GM12872 (cell line): ENCODE measurements at regions not wholly inside any gene's neighbourhood (a gene's known extent, or its start where the extent isn't known, plus 50 kb on each side); places are given as distances from the start of the nearest gene placed in this dataset.

ENCODE experiments used
- TF ChIP-seq, protein P1 (sequence below): IDR thresholded peaks from 3 replicates; pipeline ENCODE4 v1.5.1; 2011; ENCODE audit warnings: low read depth, mild to moderate bottlenecking, low read length, moderate library complexity; ENCODE audit not compliant: insufficient read depth

DNA sequence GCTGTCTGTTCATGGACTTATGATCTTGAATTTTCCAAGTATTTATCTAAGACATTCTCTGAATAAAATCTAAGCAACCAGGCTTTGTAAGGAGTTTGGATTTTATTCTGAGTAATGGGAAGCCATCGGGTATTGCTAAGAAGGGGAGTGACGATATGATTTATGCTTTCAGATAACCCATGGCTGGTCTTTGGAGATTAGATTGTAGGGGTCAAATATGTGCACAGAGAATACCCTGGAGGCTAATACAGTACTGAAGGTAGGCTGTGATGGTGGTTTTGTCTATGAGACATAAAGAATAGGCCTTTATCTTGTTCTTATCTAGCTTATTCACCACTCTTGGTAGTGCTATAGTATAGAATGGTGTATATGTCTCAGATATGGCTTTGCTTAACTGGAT is 60.0 kb upstream of the C5orf46 start:
- TF ChIP-seq, protein P1, sequence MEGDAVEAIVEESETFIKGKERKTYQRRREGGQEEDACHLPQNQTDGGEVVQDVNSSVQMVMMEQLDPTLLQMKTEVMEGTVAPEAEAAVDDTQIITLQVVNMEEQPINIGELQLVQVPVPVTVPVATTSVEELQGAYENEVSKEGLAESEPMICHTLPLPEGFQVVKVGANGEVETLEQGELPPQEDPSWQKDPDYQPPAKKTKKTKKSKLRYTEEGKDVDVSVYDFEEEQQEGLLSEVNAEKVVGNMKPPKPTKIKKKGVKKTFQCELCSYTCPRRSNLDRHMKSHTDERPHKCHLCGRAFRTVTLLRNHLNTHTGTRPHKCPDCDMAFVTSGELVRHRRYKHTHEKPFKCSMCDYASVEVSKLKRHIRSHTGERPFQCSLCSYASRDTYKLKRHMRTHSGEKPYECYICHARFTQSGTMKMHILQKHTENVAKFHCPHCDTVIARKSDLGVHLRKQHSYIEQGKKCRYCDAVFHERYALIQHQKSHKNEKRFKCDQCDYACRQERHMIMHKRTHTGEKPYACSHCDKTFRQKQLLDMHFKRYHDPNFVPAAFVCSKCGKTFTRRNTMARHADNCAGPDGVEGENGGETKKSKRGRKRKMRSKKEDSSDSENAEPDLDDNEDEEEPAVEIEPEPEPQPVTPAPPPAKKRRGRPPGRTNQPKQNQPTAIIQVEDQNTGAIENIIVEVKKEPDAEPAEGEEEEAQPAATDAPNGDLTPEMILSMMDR, result no peak

DNA sequence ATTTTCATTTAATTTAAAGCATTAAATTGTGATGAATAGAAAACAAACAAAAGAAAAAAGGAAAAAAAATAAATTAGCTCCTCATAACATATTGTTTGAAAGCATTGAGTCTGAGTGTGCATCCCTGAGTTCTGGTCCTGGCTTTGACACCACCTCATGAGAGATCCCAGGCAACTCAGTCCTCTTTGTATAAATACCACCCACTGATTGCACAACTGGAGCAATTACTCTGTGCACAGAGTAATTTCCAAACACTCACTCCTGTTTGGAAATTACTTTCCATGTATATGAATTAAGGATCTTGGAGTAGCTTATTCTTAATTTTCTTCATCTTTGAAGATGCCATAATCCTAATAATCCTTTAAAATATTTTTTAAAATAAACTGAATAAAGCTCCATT is 59.4 kb upstream of the C5orf46 start:
- TF ChIP-seq, protein P1, result no peak

DNA sequence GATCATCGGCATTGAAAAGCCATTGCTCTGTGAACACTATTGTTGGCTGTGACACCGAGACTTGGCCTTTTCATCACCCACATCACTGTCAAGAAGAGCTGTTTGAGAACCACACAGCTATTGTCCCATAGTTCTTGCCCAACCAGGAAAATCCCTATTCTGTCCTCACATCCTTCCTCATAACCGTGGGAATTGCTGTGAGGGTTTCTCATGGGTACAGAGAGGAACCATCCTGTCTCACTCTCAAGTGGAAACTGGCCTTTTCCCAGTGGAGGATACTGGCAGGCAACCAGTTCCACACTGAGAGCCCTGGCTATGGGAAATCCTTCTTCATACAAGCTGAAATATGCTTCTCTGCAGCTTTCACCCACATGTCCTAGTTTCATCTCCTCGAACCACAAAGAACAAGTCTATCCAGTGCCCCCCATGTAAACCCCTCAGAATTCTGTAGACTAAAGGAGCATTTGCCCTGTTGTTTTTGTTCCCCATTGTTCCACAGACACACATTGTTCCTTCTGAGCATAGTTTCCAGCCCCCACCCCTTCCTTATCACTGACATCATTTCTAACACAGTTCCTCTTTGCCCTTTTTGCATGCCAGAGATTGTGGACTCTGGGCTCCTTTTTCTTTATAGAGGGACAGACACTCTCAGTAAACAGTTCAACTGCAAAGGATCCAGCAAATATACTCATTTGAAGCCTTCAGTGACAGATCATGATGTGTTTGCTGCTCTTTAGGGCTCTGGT is 57.8 kb upstream of the C5orf46 start:
- TF ChIP-seq, protein P1, result no peak

DNA sequence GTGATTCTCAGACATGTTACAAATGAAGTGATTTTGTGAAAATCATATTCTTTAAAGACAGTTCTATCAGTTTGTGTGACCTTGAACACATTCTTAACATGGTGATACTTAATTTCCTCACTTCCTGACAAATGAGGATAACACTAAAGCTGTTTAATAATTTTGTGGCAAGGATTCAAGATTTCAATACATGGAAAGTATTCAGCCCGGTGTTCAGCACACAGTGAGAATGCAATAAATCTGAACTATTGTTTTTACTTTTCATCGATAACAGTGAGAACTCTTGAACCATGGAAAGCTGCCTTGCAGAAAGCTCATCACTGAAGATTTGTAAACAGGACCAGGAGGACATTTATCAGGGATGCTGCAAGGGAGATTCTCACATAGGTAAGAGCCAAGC is 57.1 kb upstream of the C5orf46 start:
- TF ChIP-seq, protein P1, result no peak

DNA sequence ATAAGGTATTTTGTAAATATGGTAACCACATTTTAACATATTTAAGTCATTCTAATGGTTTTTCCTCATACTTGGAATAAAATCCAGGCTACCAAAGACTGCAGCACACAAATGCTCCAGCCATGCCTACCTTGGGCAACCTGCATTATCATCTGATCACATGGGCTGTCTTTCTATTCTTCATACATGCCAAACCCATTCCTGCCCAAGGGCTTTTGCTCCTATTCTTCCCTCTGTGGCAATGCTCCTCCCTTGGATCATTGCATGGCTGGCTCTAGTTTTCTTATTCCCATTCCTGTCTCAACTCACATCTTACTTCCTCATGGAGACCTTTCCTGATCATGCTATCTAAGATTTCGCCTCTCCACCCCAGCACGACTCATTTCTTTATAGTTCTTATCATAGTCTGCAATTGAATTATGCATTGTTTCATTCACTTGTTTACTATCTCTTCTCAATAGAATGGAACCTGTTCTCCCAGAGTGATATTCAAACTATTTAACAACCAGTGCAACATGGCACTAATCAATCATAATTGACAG is 54.9 kb upstream of the C5orf46 start:
- TF ChIP-seq, protein P1, result no peak

DNA sequence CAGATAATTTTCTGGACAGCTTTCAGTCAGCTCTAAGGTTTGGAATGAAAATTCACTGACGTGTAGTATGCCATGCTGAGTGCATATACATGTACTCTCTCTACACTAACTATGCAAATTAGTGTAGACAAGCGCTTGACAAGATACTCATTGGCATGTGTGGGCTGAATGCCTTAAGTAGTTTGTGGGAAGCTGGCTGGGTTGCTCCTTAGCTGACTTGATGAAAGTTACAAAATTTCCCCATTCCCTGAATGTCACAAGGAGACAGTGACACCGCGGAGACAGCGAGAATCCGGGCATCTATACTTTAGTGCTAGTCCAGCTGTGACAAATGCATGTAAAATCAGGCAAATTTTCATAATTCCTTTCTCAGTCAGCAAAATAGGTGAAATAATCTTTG is 51.6 kb upstream of the C5orf46 start:
- TF ChIP-seq, protein P1, result no peak

DNA sequence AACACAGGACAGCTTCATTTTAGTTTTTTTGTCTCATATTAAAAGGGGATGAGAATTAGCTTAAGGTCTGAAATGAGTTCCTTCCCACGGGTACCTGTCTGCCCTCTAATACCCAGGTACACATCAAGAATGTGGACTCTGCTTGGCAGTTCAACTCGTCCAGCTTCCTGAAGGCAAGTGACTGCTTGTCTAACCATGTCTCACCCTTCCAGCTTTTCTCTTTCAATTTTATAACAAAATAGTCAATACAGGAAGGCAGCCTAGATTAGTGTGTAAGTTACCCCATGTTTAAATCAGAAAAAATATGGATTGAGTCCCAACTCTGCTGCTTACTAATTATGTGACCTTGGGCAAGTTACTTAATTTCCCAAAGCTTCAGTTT is 50.5 kb upstream of the C5orf46 start:
- TF ChIP-seq, protein P1, result no peak
